RWPE1 (cell line): ENCODE measurements at regions not wholly inside any gene's neighbourhood (a gene's known extent, or its start where the extent isn't known, plus 50 kb on each side); places are given as distances from the start of the nearest gene placed in this dataset.
"Not testable (repeated sequence)": the region's sequence is repeated elsewhere in the genome, so short reads cannot be mapped to it uniquely, and the experiment has no call there.

ENCODE experiments used
- CTCF ChIA-PET: fragments of 350-600 bp; sonication (Branson Sonifier 250); formaldehyde crosslinking; extraction: SDS; loops from one replicate; lab custom pipeline; 2021; lab: Yijun Ruan, JAX
- POLR2A ChIA-PET: fragments of 400-600 bp; formaldehyde crosslinking; extraction: SDS; loops from one replicate; lab custom pipeline; 2020; ENCODE audit warnings: antibody characterized with exemption; ENCODE audit not compliant: low non-redundant PET; lab: Yijun Ruan, JAX
- DNase-seq: peaks from one replicate; pipeline ENCODE4 v3.0.0; 2012; ENCODE audit warnings: low spot score
- H3K27ac ChIP-seq: fragments of 450-650 bp; 2 replicates; pipeline ENCODE4 v1.5.1; 2017
- CTCF ChIP-seq: fragments of 450-650 bp; conservative IDR thresholded peaks from 2 replicates; pipeline ENCODE4 v1.5.1; 2017; ENCODE audit warnings: low read depth, mild to moderate bottlenecking

GRCh38 chr15:88992912-88993376 is 79.8 kb upstream of the MFGE8 start:
- TF ChIP-seq CTCF: no peak
- ChIA-PET POLR2A (no interaction called here), CTCF (interaction anchor here (1.2 kb wide), 1 partner anchor 88 kb away, joined by 3 read pairs; no protein-coding TSS in a partner anchor)
- no peak for DNase-seq
- no peak overlapping the region for H3K27ac ChIP-seq

GRCh38 chr15:88993662-88994061 is 80.5 kb upstream of the MFGE8 start:
- no peak for TF ChIP-seq CTCF
- POLR2A ChIA-PET: no interaction called here
- CTCF ChIA-PET: interaction anchor here (1.2 kb wide), 1 partner anchor 89 kb away, joined by 3 read pairs; no protein-coding TSS in a partner anchor
- no peak overlapping the region for H3K27ac ChIP-seq
- no peak for DNase-seq

- no peak for TF ChIP-seq CTCF
- H3K27ac ChIP-seq: no peak overlapping the region
- ChIA-PET CTCF (interaction anchor here (0.6 kb wide), 1 partner anchor 9 kb away, joined by 3 read pairs; no protein-coding TSS in a partner anchor), POLR2A (no interaction called here)
- DNase-seq: no peak
Observed at GRCh38 chr15:88994286-88994685, 81.1 kb upstream of the MFGE8 start.

GRCh38 chr15:88995449-88995848 is 82.3 kb upstream of the MFGE8 start:
- no peak for TF ChIP-seq CTCF
- ChIA-PET CTCF (interaction anchor here (0.6 kb wide), 1 partner anchor 59 kb away, joined by 3 read pairs; no protein-coding TSS in a partner anchor), POLR2A (interaction anchor here (0.5 kb wide), 1 partner anchor 92 kb away, joined by 3 read pairs; no protein-coding TSS in a partner anchor)
- H3K27ac ChIP-seq: no peak overlapping the region
- DNase-seq: no peak

- no peak for DNase-seq
- POLR2A ChIA-PET: no interaction called here
- H3K27ac ChIP-seq: no peak overlapping the region
- no peak for TF ChIP-seq CTCF
- CTCF ChIA-PET: no interaction called here
Observed at GRCh38 chr15:88997531-88997930, 84.4 kb upstream of the MFGE8 start.

- TF ChIP-seq CTCF: no peak
- CTCF ChIA-PET: no interaction called here
- H3K27ac ChIP-seq: no peak overlapping the region
- POLR2A ChIA-PET: no interaction called here
- no peak for DNase-seq
Observed at GRCh38 chr15:88998980-88999713, 86.0 kb upstream of the MFGE8 start.

- DNase-seq, H3K27ac ChIP-seq, POLR2A ChIA-PET: not testable (repeated sequence)
- CTCF ChIA-PET: interaction anchor here (1.7 kb wide), 1 partner anchor 97 kb away, joined by 7 read pairs; no protein-coding TSS in a partner anchor
Observed at GRCh38 chr15:89001708-89002275, 86.5 kb upstream of the ABHD2 start.
